Esophagus squamous epithelium (tissue), 4 donors: ENCODE measurements at regions not wholly inside any gene's neighbourhood (a gene's known extent, or its start where the extent isn't known, plus 50 kb on each side); places are given as distances from the start of the nearest gene placed in this dataset.

ENCODE experiments used
- POLR2A ChIP-seq, 4 donors: fragments of 450-650 bp; IDR thresholded peaks; one replicate each; pipeline ENCODE4 v1.6.1; 2017; ENCODE audit warnings: antibody characterized with exemption in 4 of 4, mild to moderate bottlenecking in 4 of 4, moderate library complexity in 3 of 4
- TF ChIP-seq, protein P1 (sequence below), 6 experiments: fragments of 450-650 bp in 4 of 6; fragments of 200-600 bp in 2 of 6; sonication (generic) in 2 of 6; IDR thresholded peaks; one replicate each; pipeline ENCODE4 v1.5.1; 2016 to 2019; ENCODE audit warnings: antibody characterized with exemption in 6 of 6, mild to moderate bottlenecking in 4 of 6, moderate library complexity in 4 of 6

DNA sequence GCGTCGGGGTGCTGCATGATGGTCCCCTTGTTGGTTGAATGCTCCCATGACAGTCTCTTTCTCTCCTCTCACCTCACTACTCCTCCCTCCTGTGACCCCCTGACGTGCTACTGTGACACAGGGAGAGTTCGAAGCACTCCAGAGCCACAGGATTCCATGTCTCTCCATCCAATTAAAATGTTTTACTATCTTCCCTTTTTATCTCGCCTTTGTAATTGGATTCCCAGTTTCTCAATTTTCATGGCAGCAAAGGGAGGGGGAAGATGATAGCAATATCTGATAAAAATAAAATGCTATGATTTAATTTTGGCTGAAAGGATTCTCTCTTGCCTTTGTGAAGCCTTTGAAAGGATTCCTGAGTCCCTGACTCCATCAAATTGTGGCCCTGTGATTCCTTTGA lies 271.9 kb upstream of the SLC14A2 start:
- TF ChIP-seq, protein P1, sequence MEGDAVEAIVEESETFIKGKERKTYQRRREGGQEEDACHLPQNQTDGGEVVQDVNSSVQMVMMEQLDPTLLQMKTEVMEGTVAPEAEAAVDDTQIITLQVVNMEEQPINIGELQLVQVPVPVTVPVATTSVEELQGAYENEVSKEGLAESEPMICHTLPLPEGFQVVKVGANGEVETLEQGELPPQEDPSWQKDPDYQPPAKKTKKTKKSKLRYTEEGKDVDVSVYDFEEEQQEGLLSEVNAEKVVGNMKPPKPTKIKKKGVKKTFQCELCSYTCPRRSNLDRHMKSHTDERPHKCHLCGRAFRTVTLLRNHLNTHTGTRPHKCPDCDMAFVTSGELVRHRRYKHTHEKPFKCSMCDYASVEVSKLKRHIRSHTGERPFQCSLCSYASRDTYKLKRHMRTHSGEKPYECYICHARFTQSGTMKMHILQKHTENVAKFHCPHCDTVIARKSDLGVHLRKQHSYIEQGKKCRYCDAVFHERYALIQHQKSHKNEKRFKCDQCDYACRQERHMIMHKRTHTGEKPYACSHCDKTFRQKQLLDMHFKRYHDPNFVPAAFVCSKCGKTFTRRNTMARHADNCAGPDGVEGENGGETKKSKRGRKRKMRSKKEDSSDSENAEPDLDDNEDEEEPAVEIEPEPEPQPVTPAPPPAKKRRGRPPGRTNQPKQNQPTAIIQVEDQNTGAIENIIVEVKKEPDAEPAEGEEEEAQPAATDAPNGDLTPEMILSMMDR (IDR thresholded peaks at IDR 0.05), result no peak
- no peak for TF ChIP-seq POLR2A (IDR thresholded peaks at IDR 0.05)
